ENCODE measurements at regions not wholly inside any gene's neighbourhood (a gene's known extent, or its start where the extent isn't known, plus 50 kb on each side); places are given as distances from the start of the nearest gene placed in this dataset.
"Not testable (repeated sequence)": the region's sequence is repeated elsewhere in the genome, so short reads cannot be mapped to it uniquely, and the experiment has no call there.

GRCh38 chr9:106058460-106058859, 364.1 kb downstream of the TMEM38B start:
- no peak for DNase-seq

DNA sequence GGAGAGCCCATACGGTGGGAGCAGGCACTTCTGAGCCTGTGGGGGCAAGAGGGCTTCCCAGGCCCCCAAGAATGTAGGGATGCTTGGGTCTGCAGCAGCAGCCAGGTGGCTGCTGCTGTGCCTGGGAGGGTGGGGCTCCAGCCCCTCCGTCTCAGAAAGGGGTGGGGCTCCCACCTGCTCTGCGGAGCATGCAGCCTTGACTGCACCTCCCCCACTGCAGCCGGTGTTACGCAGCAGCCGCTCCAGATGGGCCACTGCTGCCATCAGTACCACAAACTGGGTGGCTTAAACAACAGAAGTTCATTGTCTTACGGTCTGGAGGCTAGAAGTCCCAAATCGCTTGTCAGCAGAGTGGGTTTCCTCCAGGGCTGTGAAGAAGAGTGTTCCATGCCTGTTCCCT, 365.5 kb downstream of the TMEM38B start:
- DNase-seq, result no peak

- no peak for DNase-seq
Observed at GRCh38 chr9:106060885-106061284, 366.5 kb downstream of the TMEM38B start.

- DNase-seq, result no peak
Observed at GRCh38 chr9:106062250-106062649, 367.9 kb downstream of the TMEM38B start.

DNA sequence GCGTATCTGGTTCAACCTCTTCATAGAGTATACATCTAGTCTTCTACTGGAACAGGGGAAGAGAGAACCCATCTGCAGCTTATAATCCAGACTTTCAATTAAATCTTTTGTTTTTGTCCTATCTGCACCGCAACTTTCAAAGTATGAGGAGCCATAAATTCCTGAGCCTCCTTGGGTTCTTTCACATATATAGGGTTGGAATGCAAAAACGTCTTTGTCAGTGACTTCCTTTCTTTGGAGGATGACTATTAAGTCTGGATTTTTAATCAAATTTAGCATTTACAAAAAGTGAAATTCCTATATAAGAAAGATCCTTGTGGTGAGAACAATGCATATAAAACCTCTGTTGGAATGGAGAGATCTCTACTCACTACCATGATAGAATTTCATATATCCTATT, 370.8 kb downstream of the TMEM38B start:
- no peak for DNase-seq

GRCh38 chr9:106065579-106066214, 371.4 kb downstream of the TMEM38B start:
- no peak for DNase-seq

GRCh38 chr9:106066940-106067524, 372.7 kb downstream of the TMEM38B start:
- DNase-seq, result no peak

DNA sequence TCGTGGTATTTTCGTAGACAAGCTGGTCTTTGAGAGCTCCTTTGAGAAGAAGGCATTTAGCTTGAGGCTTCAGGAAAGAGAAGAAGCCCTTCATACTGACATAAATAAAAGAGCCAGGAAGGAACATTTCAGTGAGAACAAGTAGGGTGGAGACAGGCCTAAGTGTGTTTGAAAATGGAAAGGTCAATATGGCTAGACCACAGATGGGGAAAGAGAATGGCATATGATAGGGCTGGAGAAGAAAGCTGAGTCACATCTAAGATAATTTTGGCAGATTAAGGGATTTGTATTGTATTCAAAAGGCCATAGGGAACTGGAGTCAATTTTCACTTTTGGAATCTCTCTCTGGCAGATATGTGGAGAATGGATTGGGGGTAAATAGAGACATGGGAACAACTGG, 374.9 kb downstream of the TMEM38B start:
- no peak for DNase-seq

- DNase-seq, result no peak
Observed at GRCh38 chr9:106072421-106072820, 378.1 kb downstream of the TMEM38B start.

GRCh38 chr9:106074006-106074405, 379.7 kb downstream of the TMEM38B start:
- no peak for DNase-seq

DNA sequence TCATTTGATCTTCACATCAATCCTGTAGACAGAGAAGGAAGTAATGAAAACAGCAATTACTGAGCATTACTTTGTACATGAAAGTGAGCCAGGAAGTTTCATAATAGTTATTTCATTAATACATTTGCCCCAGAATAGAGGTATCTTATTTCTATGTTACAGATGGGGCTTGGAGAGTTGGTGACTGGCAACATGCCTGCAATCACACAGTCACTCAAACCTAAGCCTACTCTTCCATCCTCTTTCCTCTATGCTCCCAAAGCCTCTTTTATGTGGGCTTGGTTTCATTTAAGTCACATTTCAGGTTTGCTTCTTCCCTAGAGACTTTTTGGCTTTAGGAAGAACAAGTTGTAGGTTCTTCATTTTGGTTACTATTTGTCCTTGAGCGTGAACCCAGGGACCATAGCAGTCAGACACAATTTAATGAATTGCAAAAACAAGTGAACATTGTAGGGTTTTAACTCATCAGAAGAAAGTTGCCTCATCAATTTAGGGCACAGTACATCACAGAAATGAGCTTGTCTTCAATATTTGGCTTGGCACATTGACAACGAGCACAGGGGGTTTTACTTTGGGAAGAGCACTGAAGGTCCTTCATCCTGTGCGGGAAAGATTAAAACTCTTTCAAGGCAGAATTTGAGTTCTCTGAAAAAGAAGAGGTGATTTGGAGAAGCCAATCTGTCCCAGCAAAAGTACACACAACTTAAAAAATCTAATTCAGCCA, 381.1 kb downstream of the TMEM38B start:
- DNase-seq, result no peak

- no peak for DNase-seq
Observed at GRCh38 chr9:106075960-106076327, 381.6 kb downstream of the TMEM38B start.

- DNase-seq, result no peak
Observed at GRCh38 chr9:106076711-106077110, 382.4 kb downstream of the TMEM38B start.

DNA sequence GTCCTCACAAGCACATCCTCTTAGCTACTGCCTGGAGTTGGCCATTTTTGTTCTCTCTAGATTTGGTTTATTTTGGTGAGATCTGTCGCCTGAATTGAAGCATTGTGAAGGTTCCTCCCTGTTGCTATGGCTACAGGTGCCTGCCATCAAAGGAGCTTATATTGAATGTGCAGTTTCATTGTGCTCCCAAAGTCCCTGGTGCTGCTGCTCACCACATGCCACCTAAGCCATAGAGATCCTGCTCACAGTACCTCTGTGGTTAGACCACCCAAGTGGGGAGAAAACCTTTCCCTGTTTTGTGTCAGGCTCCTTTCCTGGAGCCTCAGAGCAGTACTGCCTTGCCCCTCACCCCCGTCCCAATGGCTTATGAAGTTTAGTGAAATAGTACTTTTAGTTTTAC, 383.4 kb downstream of the TMEM38B start:
- no peak for DNase-seq

GRCh38 chr9:106082621-106083020, 388.3 kb downstream of the TMEM38B start:
- DNase-seq, result no peak

DNA sequence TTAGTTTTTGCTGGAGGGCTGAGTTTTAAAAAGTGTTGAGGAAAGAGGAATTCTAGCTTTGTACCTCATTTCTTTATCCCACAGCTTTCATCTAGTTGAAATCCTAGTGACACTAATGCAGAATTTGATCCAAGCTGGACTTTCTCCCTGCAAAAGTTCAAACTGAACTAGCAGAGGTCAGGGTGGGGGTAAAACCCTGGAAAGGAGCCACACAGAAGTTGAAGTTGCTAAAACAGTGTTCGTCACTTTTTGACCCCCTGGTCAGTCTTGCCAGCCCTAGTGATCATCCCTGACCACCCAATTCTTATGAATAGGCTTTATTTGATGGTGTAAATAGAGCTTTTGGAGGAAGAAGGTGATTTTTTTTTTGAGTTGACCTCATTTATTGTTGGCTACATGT, 390.4 kb downstream of the TMEM38B start:
- DNase-seq, result no peak

GRCh38 chr9:106085479-106085878, 391.1 kb downstream of the TMEM38B start:
- DNase-seq, result no peak

DNA sequence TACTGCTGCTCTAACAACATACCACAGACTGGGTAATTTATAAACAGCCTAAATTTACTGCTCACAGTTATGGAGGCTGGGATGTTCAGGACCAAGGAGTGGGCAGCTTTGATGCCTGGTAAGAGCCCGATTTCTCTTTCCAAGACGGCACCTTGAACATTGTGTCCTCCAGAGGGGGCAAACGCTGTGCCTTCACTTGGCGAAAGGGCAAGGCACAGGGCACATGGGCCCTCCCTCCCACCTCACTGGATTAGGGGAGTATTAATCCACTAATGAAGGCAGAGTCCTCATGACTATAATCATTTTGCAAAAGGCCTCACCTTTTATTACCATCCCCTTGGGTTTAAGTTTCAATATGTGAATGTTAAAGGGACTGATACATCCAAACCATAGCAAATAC, 397.7 kb downstream of the TMEM38B start:
- DNase-seq, result no peak

GRCh38 chr9:106102821-106103220, 408.5 kb downstream of the TMEM38B start:
- DNase-seq, result no peak

DNA sequence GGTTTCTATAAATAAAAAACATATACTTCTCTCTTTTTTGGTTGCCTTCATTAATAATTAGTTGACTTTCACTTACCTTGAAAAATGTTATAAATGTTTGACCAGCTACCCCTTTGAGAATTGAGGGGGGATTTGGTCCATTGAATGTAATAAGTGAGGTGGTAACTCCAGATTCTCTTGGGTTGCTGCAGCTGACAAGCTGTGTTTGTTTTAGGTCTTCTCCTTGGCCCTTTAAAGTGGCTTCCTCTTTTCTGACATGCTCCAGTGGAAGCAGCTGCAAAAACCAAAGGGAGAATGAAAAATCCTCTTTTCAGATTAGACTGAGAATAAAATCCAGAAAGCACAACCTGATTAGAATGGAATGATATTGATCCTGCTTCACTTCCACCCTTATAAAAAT, 410.5 kb downstream of the TMEM38B start:
- no peak for DNase-seq

- DNase-seq, result no peak
Observed at GRCh38 chr9:106106396-106106795, 412.1 kb downstream of the TMEM38B start.

DNA sequence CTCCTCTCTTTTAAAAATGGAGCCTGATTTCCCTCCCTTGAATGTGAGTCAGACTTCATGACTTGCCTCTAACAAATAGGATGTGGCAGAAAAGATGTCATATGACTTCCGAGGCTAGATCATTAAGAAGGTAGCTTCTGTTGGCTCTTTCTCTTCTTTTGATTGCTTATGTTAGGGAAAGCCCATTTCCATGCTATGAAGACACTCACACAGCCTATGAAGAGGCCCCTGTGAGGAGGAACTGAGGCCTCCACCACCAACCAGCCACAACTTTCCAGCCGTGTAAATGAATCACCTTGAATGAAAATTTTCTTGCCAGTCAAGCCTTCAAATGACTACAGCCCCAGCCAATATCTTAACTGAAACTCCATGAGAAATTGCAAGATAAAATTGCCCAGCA, 413.4 kb downstream of the TMEM38B start:
- no peak for DNase-seq

DNA sequence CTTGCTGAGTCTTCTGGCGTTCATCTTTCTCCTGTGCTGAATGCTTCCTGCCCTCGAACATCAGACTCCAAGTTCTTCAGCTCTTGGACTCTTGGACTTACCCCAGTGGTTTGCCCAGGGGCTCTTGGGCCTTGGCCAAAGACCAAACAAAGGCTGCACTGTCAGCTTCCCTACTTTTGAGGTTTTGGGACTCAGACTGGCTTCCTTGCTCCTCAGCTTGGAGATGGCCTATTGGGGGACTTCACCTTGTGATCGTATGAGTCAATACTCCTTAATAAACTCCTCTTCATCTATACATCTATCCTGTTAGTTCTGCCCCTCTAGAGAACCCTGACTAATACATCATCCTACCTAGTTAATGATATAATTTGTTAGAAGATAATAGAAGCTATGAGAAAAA, 415.4 kb downstream of the TMEM38B start:
- DNase-seq, result not testable (repeated sequence)

- no peak for DNase-seq
Observed at GRCh38 chr9:106110483-106110882, 416.1 kb downstream of the TMEM38B start.
